ENCODE measurements at regions not wholly inside any gene's neighbourhood (a gene's known extent, or its start where the extent isn't known, plus 50 kb on each side); places are given as distances from the start of the nearest gene placed in this dataset.

DNA sequence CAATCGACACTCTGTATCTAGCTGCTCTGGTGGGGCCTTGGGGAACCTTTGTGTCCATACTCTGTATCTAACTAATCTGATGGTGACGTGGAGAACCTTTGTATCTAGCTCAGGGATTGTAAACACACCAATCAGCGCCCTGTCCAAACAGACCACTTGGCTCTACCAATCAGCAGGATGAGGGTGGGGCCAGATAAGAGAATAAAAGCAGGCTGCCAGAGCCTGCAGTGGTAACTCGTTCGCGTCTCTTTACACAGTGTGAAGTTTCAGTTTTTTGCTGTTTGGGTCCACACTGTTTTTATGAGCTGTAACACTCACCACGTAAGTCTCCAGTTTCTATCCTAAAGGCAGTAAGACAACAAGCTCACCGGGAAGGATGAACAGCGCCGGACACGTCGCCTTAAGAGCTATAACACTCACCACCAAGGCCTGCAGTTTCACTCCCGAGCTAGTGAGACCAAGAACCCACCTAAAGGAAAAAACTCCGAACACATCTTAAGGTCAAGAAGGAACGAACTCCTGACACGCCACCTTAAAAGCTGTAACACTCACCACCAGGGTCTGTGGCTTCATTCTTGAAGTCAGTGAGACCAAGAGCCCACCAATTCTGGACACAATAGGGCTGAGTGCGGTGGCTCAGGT, 64.6 kb downstream of the KPNA2 start (continued):
- TF ChIP-seq ATF2 (IDR thresholded peaks at IDR 0.05; ENCODE audit: low read length) (no peak), JUN (IDR thresholded peaks at IDR 0.05; ENCODE audit: low read depth, low read length) (no peak), SRF (IDR thresholded peaks at IDR 0.05; ENCODE audit: low read depth, low read length) (no peak), SIRT6 (IDR thresholded peaks at IDR 0.05; ENCODE audit: low read length) (no peak)

Measured in H1 (cell line).